ENCODE measurements at regions not wholly inside any gene's neighbourhood (a gene's known extent, or its start where the extent isn't known, plus 50 kb on each side); places are given as distances from the start of the nearest gene placed in this dataset.

DNA sequence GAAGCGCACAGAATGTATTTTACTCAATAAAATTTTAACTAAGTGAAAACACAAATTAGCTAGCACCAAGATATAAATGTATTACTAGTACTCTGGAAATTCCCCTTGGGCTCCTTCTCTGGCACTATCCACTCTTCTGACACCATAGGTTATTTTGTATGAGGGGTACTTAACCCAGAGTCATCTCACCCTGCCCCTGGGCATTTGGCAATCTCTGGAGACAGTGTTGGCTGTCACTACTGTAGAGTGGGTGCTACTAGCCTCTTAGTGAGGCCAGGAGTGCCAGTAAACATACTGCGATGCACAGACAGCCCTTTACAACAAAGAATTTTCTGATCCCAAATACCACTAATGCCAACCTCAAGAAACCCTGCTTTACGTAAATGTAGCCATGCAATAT is 246.3 kb upstream of the KBTBD8 start:
- DNase-seq = no peak

DNA sequence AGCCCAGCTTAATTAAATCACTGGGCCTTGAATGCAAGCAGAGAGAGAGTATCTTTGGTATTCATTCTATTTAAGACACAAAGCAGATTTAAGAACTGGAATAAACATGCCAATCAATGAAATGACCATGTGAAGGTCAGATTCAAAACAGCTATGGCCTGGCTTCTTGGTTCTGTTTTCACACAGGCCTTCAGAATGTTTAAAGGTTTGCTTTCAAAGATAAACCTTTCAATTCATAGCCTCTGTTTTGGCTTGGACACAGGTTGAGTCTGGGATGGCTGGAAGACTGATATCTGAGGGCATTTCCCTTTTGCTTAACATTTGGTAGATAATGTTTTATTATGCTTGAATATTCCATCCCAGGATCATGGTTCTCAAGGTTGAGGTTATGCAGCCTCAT is 244.4 kb upstream of the KBTBD8 start:
- DNase-seq = no peak

DNA sequence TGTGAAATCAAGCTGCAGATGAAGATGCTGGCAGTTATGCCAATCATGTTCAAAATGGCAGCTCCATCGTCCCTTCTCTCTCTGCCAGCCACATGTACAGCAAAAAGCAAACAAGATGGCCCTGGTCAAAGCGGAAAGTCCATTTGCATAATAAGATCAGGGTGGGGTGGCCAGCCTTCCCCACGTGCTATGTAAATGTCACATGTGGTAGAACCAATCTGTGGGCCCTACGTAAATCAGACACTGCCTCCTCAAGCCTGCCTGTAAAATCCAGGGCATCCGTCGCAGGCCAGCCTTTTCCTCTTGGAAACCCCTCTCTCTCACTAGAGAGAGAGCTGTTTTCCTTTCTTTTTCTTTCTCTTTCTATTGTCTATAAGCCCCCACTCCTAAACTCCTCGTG is 243.5 kb upstream of the KBTBD8 start:
- DNase-seq = no peak

DNA sequence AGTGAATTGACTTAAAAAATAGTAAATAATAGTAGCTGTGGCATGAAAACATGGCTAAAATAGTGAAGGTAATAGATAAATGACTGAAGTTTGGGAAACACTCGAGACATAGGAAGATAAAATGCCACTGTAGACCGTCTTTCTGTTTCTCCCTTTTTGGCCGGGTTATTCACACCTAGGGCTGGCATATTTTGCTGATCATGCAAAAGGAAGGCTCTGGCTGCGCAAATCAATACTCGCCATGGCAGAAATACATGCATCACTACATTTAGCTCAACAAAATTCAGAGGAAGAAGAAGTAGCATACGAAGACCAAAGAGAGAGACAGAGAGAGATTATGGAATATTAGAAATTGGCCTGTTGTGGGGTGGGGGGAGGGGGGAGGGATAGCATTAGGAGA is 242.2 kb upstream of the KBTBD8 start:
- DNase-seq = no peak

DNA sequence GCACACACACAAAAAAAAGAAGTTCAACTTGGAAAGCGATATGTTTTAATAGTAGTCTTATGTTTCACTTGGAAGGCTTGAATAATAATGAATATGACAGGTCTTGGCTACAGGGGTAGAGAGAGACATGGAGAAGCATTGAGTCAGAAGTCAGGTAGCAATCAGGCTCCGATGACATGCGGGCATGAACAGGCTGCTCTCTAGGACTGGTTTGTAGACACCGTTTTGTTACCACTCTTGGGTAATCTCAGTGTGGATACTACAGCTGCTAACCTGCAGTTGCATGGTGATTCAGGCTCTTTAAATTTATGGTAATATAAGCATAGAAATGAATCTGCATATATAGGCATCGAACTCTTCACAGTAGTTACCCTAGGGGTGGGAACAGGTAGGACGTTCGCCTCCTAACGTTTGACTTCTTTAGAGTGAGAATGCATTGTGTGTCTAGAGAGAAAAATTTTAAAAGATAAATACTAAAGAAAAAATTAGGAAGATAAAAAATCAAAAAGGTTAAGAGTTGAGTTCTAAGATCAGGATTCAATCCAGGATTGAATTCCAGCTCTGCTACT is 241.6 kb upstream of the KBTBD8 start:
- no peak for DNase-seq

DNA sequence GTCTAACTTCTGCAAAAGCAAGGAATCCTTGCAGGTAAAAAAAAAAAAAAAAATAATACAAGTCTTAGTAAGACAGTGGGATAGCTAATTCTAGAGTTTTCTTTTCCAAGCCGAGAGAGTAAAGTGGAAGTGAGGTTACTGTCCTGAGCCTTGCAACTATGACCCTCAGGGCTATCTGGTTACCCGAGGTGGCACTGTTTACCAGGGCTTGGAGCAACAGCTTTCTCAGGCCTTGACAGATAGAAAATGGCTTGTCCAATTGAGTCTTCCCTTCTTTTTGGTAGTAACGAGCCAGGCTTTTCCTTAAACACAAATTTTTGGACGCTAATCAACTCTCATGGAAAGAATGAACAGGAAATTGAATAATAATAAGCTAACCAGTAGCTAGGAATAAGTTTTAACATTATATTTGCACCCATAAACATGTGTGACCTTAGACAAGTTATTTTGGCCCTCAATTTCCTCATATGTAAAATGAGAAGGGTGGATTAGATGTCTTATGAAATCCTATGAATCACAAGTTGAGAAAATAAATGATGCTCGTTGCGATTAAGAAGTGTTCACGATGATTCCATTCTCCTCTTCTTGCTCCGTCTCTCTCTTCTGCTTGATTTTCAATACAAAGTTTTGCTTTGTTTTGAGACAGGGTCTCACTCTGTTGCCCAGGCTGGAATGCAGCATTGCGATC is 236.9 kb upstream of the KBTBD8 start:
- no peak for DNase-seq

DNA sequence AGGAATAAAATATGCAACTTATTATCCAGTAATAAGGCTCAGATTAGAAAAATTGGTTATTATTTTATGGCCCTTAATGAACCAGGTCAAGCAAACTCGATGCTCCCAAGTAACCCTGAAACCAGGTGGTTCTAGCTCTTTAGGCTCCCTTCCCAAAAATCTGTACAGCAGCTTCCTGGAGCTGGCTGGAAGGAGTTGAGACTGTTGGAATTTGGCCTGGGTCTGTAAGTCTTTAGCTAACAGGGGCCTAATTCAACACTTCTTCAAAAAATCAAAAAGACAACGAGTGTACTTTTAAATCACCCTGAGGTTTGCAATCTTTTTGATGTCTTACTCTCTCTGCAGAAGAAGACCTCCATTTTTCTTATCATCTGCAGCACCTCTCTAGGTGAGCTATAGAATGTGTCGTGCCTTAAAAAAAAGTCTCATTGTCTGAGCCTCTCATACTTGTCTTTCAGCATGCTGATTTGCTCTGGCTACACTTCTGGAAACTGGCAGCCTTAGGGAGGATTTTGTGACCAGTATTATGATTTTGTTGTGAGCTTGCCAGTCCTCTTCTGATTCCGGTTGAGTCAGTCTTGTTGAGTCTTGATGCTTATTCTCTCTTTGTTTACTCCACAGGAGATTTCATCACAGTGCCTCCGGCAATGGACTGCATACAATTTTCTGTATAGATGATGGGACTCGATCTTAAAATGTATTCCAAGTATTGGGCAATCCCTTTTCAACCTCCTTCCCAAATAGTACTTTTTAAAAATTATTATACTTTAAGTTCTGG is 235.0 kb upstream of the KBTBD8 start:
- DNase-seq = no peak

DNA sequence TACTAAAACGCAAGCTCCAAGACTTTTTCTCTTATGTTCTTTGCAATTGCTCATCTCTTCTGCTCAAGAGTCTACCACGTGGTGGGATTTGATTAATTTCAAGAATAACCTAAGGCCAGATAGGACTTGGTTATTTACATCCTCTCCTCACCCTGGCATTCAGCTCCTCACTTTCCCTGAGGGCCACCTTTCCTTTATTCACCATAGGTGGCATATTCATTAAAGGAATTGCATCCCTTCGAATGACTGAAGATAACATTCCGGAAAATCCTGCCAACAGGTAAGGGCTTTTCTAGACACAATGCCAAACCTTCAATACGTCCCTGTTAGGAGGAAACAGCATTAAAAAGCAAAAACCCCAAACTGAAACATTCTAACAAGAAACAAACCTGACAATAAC is 220.0 kb upstream of the KBTBD8 start:
- DNase-seq = no peak

DNA sequence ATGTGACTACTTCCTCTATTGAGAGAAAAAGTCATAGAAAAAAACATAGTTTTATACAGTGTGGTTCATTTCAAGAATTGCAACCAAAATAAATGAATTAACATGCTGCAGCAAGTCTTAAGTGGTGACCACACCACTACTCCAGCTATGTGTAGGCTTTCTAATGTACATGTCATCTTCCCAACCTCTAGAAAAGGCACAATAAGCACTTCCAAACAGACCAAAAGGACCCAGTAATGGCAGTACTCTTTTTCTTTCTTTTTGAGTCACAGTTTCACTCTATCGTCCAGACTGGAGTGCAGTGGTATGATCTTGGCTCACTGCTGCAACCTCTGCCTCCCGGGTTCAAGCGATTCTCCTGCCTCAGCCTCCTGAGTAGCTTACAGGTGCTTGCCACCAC is 219.3 kb upstream of the KBTBD8 start:
- no peak for DNase-seq

DNA sequence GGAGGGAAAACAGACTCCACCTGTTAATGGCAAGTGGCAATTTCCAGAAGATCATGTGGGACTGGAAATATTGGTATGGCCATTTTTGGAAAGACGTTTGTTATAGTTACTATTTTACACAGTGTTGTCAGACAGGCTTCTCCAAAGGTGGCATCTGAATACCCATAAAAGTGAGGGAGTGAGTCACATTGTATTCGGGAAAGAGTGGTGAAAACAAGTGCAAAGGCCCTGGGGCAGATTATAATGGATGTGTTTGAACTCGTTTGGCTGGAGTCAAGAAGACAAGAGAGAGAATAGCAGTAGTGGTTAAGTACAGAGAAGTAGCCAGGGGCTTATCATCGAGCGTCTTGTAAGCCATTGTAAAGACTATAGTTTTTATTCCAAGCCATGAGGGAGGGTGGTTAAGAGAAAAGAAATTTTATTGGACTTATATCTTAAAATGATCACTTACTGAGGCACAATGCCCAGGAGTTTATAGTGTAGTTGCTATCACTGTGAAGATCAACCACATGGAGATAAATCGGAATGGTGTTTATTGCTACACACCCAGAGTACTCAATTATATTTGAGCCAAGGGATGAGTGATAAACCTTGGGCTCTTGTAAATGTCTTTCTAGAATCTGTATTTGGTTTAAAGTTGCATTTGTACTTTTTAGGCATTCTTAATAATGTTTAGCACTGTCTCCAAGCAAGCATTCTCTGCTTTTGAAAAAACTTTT is 212.8 kb upstream of the KBTBD8 start:
- no peak for DNase-seq

DNA sequence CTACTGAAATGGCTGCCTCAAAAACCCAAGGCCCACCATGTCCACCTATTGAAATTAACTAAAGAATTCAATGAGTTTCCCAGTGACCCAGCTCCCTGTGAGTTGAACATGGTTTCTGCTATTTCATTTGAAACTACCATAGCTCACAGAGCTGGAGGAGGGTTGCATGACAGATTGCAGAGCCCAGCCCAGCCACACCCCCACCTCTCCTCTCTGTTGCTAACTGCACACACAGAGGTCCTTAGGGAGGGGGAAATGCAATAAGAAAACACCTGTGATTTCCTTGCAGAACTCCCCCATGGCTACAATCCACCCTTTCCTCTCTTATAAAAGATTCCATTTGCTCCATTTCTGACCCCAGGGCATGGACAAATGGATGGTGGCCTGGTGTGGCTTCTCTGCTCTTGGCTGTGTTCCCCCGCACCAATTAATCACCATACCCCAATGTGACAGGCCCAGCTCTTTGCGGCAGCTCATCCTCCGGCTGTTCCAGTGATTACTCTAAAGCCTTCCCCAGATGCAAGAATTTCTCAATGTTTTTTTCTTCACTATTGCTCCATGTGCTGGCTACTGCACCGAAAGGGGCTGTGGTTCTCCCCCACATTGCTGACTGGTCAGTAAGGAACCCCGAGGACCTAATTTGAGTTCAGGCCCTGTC is 208.4 kb upstream of the KBTBD8 start:
- no peak for DNase-seq

DNA sequence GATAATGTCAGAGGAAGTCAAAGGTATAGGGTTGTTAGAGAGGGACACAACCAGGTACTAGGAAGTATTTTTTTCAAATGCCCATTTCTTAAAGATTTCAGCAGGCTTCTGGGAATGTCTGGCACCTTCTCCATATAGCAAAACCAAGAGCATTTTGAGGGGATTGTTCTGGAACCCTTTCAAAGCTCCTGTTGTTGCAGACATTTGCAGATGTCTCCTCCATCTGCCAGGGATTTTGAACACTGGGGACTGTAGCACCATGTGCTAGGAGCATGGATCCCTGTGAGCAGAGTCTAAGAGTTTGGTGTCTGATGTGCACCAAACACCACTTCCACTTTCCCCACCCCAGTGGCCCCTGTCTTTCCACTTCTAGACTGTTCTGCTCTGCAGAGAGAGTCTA is 206.0 kb upstream of the KBTBD8 start:
- no peak for DNase-seq

DNA sequence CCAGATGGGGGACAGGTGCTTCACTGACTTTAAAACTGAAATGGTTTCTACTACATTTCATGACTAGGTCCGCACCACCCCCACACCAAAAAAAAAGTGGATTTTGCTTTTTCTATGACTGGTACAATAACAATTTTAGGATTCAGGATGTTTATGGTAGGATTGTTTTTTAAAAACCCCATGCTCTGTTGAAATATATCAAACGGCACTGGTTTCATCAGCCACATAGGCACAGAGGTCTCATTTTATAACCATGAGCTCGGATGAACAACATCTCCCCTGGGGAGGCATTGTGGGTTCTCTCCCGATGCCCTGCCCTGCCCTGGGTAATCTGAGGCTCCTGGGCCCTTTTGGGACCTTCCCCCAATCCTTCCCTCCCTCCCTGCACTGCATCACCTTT is 202.7 kb upstream of the KBTBD8 start:
- no peak for DNase-seq

DNA sequence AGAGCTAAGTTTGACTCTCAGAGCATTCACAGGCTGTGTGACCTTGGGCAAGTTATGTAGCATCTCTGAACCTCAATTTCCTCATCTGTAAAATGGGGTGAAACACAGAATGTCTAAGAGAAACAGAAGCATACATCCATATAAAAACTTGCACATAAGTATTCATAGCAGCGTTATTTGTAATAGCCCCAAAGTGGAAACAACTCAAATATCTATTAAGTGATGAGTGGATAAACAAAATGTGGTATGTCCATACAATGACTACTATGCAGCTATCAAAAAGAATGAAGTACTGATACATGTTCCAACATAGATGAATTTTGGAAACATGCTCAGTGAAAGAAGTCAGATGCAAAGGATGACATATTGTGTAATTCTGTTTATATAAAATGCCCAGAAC is 201.8 kb upstream of the KBTBD8 start:
- DNase-seq = no peak

DNA sequence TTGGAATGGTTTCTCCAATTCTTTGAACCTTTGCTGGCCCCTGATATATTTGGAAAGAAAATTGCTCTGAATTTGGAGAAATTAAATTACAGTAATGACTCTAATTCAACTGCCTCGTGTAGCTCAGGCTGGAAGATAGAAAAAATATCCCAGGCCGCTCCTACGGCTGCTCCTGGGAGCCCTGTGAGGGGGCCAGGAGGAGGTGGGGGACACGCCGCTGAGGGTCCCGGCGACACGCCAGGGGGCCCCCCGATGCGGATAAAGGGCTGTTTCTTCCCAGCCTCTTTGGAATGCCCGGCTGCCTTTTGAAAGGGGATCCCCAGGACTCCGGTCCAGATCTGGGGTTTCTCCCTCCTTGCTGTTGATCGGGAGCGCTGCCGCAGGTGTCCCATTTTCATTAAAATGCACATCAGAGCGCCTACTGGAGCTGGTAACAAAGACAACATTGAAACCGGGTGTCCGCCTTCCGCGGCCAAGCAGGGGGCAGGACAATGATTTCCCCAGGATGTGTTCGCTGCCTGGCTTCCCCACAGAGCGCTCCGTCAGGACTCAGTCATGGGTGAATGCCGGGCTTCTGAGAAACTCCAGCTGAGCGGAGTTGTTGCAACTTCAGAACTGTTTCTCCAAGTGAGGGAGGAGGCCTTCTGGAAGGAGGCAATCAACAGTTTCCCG is 200.1 kb upstream of the KBTBD8 start:
- DNase-seq = no peak

DNA sequence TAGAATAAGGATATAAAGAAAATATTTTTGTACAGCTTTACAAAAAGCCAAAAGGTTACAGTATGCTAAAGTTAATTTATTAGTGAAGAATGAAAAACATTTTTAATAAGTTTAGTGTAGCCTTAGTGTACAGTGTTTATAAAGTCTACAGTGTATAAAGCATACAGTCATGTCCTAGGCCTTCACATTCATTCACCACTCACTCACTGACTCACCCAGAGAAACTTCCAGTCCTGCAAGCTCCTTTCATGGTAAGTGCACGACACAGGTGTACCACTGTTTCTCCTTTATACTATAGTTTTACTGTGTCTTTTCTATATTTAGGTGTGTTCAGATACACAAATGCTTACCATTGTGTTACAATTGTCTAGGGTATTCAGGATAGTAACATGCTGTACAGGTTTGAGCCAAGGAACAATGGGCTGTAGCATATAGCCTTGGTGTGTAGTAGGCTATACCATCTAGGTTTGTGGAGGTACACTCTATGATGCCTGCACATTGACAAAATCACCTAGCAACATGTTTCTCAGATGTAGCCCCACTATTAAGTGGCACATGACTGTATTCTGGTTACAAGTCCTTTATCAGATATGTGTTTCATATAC is 197.1 kb upstream of the KBTBD8 start:
- no peak for DNase-seq

DNA sequence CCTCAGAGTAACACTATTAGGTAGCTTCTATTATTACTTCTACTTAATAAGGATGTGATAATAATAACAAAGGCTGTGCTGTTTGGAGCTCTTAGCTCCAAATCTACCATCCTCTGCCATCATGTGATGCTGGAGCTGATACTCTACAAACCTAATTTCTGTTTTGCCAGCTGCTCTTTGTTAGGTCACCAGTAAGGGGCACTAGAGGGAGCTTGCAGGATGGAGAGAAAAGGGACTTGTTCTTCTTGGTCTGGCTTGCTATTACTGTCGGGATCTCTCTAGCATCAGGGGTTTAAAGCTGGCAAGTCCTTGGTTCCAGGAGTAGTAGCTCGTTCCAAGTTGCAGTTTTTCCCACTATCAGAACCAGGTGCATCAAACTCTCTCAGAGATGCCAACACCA is 194.9 kb upstream of the KBTBD8 start:
- DNase-seq = no peak

DNA sequence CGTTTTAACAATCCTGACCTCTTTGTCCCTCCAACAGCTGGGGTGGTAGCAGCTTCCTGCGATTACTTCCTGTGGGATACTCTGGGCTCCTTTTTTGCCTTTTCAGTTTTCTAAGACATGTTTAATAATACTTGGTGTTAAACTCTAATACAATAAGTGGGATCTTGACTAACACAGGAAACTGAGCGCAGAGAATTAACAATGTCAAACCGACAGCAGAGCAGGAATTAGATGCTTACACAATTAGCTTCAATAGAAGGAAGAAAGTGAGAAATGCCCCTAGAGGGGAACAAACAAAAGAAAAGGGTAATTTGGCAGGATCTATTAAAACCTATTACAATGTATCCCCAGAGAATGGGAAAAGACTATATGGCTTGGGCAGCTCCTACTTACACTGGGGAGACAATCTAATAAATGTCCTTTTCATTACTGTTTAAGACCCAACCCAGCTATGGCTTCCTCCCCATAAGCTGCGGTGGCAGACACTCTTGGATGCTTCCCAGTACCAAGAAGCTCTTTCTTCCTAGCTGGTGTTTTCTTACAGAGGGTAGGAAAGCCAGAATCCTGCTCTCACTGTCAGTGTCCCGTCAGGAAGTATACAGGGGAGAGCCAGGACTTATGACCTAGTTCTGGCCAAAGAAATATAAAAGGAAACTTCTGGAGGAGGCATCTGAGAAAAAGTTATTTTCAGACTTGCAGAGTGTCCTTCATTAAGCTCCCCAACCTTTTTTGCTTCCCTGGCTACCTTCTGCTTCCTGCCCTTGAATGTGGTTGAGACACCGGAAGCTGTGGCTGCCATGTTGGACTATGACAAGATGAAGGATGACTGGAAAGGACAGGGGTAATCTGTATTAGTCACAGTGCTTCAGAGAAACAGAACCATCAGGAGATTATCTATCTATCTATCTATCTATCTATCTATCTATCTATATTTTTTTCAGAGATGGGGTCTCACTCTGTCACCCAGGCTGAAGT is 194.1 kb upstream of the KBTBD8 start:
- DNase-seq = no peak

DNA sequence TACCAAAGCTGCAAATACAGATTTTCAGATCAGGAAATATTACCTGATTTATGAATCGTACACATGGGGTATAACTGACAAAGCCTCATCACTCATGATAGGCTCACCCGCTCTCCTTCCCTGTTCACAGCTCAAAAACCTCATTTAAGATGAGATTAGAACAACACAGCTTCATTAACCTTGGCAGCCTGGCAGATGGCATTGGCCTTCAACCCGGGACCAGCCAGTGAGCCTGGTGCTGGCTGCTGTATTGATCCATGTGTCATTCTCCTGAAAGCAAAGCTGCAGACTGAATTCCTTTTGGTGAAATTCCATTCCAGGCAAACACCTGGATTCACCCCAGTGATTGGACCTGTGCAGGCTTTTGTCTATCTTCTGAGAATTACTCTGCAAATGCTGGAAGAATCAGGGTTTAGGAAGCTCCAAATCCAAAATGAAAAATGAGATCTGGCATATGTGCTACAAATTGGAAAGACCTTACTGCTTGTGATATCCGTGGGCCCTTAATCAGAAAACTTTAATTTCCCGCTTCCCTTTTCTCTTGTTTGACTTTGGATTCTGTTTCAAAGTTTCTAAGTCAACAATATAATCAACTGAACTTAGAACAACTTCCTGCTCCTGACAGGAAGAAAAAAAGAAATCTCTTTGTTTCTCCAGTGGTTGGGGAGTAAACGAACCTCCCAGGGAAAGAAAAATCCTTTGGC is 189.1 kb upstream of the KBTBD8 start:
- no peak for DNase-seq

DNA sequence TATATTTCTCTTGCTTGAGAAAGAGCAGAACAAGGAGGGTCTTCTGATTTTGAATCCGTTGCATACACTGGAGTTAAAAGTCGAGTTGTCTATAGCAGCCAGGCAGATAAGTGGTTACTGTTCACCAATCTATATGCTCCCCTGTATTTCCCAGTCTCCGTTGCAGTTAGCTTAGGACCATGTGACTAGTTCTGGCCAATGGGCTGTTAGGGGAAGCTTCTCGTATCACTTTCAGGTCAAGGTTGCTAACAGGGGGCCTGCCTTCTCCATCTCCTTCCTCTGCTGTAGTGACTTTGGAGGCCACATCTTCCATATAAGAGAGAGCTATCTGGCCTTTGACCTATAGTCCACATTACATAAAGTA is 188.5 kb upstream of the KBTBD8 start:
- DNase-seq = no peak
